ENCODE measurements at regions not wholly inside any gene's neighbourhood (a gene's known extent, or its start where the extent isn't known, plus 50 kb on each side); places are given as distances from the start of the nearest gene placed in this dataset.

DNA sequence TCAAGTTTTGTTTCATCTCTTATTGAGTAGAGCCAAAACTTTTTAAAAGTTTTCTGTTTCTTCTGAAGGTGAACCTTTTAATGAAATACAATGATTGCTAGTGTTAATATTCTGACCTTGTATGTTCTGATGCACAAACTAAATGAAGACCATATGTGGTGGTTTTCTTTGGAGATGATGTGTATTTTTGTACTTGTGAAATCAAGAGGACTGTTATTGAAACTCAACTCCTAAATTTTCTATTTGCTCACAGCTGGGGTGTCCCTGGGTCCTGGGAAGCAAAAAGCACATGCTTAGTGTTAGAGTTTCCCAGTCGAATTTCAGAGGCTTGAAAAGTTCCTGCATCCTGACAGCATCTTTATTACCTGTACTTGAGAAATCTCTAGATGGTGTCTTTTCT lies 1185.8 kb upstream of the ALCAM start:
- TF ChIP-seq POLR2A (IDR thresholded peaks at IDR 0.05; ENCODE audit: low read length) (no peak), GATA1 (IDR thresholded peaks at IDR 0.05; ENCODE audit: low read depth, low read length) (no peak)
